ENCODE measurements at regions not wholly inside any gene's neighbourhood (a gene's known extent, or its start where the extent isn't known, plus 50 kb on each side); places are given as distances from the start of the nearest gene placed in this dataset.

DNA sequence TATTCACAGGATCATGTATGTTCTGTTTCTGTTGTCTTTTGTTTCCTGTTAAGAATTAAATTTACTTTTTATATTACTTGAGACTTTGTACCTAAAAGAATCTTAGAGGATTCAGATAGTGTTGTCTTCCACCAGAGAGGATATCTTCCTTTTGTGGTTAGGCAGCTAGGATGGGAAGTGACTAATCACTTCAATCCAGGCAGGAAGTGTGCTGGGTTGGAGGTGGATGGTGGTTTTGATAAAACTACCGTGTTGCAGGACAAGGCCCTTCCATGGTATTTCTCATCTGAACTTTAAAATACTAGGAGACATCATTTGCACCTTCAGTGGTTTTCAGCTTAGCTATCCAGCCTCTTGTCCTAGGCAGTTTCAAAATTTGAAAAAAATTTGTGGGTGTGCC, 728.6 kb upstream of the CDH2 start:
- TF ChIP-seq, protein P1, sequence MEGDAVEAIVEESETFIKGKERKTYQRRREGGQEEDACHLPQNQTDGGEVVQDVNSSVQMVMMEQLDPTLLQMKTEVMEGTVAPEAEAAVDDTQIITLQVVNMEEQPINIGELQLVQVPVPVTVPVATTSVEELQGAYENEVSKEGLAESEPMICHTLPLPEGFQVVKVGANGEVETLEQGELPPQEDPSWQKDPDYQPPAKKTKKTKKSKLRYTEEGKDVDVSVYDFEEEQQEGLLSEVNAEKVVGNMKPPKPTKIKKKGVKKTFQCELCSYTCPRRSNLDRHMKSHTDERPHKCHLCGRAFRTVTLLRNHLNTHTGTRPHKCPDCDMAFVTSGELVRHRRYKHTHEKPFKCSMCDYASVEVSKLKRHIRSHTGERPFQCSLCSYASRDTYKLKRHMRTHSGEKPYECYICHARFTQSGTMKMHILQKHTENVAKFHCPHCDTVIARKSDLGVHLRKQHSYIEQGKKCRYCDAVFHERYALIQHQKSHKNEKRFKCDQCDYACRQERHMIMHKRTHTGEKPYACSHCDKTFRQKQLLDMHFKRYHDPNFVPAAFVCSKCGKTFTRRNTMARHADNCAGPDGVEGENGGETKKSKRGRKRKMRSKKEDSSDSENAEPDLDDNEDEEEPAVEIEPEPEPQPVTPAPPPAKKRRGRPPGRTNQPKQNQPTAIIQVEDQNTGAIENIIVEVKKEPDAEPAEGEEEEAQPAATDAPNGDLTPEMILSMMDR (IDR thresholded peaks at IDR 0.05; ENCODE audit: borderline replicate concordance, insufficient read depth, low read depth, low read length): no peak
- no peak overlapping the region for H3K4me3 ChIP-seq (ENCODE audit: low read depth, low read length)

DNA sequence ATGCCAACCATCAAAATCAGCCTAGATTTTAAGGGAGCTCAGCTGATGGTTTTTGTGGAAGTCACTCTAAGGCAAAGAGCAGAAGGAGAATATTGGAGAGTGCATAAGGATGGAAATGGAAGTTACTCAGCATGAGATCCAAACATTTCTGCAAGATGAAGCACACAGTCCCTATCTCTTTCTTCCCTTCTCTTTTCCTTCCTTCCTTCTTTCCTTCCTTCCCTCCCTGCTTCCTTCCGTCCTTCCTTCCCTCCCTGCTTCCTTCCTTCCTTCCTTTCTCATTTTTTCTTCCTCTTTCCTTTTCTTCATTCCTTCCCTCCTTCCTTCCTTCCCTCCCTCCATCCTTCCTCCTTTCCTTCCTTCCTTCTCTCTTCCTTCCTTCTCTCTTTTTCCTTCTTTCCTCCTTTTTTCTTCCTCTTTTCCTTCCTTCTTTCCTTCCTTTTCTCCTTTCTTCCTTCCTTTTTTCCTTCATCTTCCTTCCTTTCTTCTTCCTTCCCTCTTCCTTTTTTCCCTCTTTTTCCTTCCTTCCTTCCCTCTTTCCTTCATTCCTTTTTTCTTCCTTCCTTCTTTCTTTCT, 727.9 kb upstream of the CDH2 start:
- H3K4me3 ChIP-seq (ENCODE audit: low read depth, low read length): no peak overlapping the region
- TF ChIP-seq, protein P1 (IDR thresholded peaks at IDR 0.05; ENCODE audit: borderline replicate concordance, insufficient read depth, low read depth, low read length): no peak

DNA sequence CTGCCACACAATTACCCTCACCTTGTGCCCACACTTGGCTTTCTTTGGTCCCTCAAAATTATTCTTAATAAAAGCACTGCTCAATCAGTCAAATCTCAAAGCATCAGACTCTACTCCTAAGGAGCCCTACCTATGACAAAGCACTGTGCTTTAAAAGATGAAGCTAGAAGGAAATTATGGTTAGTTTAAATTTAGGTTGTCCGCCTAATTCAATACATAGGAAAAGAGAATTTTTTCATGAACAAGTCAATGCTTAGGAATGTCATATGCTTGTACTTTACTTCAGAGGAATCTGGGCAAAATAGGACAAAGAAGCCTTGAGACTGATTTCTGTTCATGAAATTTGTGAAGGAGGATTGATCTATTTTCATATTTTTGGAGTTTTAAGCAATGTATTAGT, 726.4 kb upstream of the CDH2 start:
- TF ChIP-seq, protein P1 (IDR thresholded peaks at IDR 0.05; ENCODE audit: borderline replicate concordance, insufficient read depth, low read depth, low read length): no peak
- no peak overlapping the region for H3K4me3 ChIP-seq (ENCODE audit: low read depth, low read length)

DNA sequence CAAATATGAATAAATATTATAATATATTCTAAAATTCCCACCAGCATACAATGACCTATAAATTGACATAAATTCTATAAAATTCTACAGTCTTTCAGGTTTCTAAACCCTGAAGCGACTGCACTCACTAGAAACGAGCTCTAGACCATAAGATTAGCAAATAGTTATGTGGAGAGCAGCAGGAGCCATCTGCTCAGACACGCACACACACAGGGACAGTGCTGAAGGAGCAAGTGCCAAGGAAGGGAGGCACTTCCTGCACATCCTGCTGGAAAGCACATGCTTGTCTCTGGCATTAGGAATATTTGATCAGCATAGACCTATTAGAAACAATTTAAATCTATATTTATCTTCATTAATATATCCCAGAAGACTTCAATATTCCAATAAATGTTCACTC, 713.9 kb upstream of the CDH2 start:
- H3K4me3 ChIP-seq (ENCODE audit: low read depth, low read length): no peak overlapping the region
- TF ChIP-seq, protein P1 (IDR thresholded peaks at IDR 0.05; ENCODE audit: borderline replicate concordance, insufficient read depth, low read depth, low read length): no peak

DNA sequence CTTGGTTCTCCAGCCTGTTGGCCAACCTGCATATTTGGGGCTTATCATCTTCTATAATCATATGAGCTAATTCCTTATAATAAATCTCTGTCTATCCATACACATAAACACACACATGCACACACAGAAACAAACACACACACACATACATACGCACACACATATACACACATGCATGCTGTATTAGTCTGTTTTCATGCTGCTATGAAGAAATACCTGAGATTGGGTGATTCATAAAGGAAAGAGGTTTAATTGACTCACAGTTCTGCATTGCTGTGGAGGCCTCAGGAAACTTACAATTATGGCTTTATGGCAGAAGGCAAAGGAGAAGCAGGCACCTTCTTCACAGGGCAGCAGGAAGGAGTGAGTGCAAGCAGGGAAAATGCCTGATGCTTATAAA, 707.4 kb upstream of the CDH2 start:
- TF ChIP-seq, protein P1 (IDR thresholded peaks at IDR 0.05; ENCODE audit: borderline replicate concordance, insufficient read depth, low read depth, low read length): no peak
- no peak overlapping the region for H3K4me3 ChIP-seq (ENCODE audit: low read depth, low read length)

DNA sequence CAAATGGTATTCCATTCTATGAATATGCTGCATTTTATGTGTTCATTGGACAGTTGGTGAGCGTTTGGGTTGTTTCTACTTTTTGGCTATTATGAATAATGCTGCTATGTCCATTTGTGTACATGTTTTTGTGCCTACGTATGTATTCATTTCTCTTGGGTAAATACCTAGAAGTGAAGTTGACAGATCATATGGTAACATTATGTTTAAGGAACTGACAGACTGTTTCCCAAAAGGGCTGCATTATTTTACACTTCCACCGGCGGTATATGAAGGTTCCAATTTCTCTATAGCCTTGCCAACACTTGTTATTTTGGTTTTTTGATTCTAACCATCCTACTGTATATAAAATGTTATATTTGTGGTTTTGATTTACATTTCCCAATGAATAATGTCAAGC, 703.9 kb upstream of the CDH2 start:
- H3K4me3 ChIP-seq (ENCODE audit: low read depth, low read length): no peak overlapping the region
- TF ChIP-seq, protein P1 (IDR thresholded peaks at IDR 0.05; ENCODE audit: borderline replicate concordance, insufficient read depth, low read depth, low read length): no peak

DNA sequence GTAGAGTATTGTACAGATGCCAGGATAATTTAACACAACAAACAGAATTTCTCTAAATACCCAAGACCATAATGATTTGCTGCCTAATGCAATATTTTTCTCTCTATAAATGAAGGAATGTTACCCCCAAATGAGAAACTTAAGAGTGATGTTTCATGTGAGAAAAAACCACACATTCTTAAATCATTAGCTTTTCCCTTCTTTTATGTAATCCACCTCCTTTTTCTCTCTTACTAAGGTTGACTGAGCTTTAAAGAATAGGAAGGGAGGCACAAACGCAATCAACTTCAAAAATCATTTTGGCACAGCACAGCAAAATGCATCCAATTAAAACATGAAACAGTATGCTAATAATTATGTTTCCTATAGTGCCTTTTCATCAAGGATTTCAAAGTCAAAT, 698.1 kb upstream of the CDH2 start:
- H3K4me3 ChIP-seq (ENCODE audit: low read depth, low read length): no peak overlapping the region
- TF ChIP-seq, protein P1 (IDR thresholded peaks at IDR 0.05; ENCODE audit: borderline replicate concordance, insufficient read depth, low read depth, low read length): no peak

All from GM12875 (cell line).